DMS 273 (cell line): ENCODE measurements at regions not wholly inside any gene's neighbourhood (a gene's known extent, or its start where the extent isn't known, plus 50 kb on each side); places are given as distances from the start of the nearest gene placed in this dataset.
"Not testable (repeated sequence)": the region's sequence is repeated elsewhere in the genome, so short reads cannot be mapped to it uniquely, and the experiment has no call there.

Source experiments
- DNase-seq: peaks from one replicate; lab custom pipeline; 2025; ENCODE audit not compliant: unreplicated experiment; lab: John Stamatoyannopoulos, UW

DNA sequence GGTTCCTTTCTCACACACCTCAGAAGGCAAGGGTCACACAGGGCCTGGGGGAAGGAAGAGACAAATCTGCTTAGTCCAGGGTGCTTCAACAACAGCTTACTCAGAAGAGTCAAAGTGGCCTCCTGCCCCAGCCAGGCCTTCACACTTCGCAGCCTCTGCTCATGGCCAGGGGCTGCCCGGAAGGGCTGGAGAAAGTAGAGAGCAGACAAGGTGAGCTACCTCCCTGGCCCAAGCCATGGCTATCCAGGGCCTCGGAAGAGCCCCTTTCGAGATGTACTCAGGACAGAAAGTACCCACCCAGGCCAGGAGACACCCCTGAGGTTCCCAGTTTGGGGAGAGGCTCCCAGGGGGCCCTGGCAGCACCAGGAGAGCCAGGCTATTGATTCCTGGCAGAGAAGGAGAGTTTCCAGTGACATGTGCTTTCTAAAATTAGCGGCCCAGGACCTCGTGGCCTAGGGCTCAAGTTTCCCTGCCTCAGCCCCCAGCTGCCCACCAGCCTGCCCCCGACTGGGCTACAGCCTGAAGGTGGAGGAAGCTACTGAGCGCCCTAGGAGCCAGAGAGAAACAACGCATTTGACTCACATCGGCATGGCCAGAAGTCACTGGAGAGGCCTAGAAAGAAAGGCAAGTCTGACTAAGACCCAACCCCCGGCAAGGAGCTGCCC is 533.2 kb downstream of the TP53TG3F start:
- not testable (repeated sequence) for DNase-seq

GRCh38 chr16:33994207-33994606 is 534.8 kb downstream of the TP53TG3F start:
- not testable (repeated sequence) for DNase-seq

DNA sequence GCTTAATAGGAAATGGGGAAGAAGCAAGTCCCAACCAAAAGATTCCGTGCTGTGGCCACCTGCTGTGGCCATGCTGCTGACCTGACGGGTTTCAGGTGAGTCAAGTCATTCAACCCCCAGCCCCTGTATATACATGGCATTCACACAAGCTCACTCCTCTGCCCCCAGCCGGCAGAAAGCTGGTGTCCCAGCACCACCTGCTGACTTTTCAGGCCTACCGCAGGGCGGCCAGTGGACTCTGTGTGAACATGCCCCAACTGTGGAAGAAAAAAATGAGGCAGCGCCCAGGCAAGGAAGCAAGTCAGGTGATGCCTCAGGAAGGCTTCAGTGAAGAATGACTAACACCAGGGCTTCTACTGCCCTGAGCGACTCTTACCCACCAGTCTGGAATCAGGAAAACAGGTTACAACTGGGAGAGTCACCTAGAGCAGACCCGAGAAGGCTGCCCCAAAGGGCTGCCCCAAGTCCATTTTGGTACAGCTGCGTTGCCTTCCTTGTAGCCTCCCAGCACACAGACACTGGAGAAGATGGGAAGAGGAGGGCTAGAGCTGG is 536.5 kb downstream of the TP53TG3F start:
- not testable (repeated sequence) for DNase-seq

DNA sequence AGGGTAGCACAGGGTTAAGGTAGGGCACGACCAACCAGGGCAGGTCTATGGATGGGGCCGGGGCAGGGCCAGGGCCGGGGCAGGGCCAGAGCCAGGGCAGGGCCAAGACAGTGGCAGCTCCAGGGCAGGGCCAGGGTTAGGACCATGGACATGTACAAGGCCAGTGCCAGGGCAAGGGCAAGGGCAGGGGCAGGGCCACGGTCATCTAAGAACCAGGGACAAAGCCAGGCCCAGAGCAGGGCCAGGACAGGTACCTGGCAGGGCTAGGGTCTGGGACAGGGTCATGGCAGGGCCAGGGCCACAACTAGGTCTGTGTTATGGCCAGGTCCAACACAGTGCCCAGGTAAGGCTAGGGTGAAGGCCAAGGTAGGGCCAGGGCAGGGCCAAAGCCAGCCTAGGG is 541.8 kb downstream of the TP53TG3F start:
- not testable (repeated sequence) for DNase-seq

DNA sequence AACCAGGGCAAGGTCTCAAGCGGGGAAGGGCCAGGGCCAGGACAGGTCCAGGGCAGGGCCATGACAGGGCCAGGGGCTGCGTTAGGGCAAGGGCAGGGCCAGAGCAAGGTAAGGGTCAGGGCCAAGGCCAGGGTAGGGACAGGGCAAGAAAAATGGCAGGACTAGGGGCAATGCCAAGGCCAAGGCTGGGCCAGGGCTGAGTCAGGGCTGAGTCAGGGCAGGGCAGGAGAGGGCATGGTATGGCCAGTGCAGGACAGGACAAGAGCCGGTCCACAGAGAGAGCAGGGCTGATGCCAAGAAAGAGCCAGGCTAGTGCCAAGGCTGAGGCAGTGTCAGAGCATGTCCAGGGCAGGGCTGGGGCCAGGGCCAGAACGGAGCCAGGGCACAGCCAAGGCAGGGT is 542.5 kb downstream of the TP53TG3F start:
- not testable (repeated sequence) for DNase-seq

DNA sequence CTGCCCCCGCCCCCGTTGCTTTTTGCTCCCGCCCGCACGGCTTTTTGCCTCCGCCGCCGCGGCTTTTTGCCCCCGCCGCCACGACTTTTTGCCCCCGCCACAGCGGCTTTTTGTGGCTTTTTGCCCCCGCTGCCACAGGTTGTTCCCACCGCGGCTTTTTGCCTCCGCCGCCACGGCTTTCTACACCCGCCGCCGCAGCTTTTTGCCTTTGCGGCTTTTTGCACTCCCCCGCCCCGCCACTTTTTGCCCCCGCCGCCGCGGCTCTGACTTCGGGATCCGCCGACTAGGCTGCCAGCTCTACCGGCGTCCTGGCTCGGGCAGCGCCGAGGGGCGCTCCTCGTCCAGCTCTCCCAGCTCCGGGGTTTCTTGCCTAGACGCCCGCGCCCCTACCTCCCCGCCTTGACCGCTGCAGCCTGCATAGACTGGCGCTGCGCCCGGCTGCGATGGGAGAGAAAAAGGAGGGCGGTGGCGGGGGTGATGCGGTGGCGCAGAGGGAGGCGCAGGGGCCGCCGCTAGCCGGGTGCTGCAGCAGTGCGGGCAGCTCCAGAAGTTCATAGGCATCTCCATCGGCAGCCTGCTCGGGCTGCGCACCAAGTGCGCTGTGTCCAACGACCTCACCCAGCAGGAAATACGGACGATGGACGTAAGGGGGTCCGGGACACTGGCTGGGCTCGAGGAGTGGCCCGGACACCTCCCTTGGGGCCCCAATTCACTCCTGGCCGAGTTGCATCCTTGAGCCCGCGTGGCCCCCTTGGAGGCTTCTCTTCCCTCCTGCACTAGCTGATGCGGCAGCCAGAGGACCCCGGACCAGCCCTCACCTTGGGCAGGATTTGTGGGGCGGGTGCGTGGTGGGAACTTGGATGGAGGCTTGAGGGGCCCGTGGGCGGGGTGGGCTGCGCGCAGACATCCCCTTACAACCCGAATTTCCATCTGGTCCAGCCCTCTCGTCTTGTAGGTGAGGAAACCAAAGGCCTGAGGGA is 555.7 kb downstream of the TP53TG3F start:
- not testable (repeated sequence) for DNase-seq

DNA sequence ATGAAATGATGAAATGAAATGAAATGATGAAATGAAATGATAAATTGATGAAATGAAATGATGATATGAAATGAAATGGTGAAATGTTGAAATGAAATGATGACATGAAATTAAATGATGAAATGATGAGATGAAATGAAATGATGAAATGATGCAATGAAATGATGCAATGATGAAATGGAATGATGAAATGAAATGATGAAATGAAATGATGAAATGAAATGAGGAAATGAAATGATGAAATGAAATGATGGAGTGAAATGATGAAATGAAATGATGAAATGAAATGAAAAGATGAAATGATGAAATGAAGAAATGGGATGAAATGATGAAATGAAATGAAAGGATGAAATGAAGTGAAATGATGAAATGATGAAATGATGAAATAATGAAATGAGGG is 558.9 kb downstream of the TP53TG3F start:
- not testable (repeated sequence) for DNase-seq

- DNase-seq, result no peak
Observed at GRCh38 chr16:34050787-34051320, 591.4 kb downstream of the TP53TG3F start.

GRCh38 chr16:34054137-34054536 is 594.7 kb downstream of the TP53TG3F start:
- no peak for DNase-seq

GRCh38 chr16:34054969-34055368 is 595.6 kb downstream of the TP53TG3F start:
- no peak for DNase-seq

GRCh38 chr16:34062620-34063253 is 603.3 kb downstream of the TP53TG3F start:
- DNase-seq, result not testable (repeated sequence)

DNA sequence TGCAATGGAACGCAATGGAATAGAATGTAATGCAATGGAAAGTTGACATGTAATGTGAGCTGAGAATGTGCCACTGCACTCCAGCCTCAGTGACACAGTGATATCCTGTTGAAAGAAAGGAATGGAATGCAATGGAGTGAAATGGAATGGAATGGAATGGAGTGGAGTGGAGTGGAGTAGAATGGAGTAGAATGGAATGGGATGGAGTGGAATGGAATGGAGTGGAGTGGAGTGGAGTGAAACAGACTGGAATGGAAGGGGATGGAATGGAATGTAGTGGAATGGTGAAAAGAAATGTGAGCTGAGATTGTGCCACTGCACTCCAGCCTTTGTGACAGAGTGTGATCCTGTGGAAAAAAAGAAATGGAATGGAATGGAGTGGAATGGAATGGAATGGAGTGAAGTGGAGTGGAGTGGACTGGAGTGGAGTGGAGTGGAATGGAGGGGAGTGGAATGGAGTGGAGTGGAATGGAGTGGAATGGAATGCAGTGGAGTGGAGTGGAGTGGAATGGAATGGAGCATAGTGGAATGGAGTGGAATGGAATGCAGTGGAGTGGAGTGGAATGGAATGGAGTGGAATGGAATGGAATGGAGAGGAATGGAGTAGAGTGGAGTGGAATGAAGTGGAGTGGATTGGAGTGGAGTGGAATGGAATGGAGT is 604.2 kb downstream of the TP53TG3F start:
- DNase-seq, result not testable (repeated sequence)

DNA sequence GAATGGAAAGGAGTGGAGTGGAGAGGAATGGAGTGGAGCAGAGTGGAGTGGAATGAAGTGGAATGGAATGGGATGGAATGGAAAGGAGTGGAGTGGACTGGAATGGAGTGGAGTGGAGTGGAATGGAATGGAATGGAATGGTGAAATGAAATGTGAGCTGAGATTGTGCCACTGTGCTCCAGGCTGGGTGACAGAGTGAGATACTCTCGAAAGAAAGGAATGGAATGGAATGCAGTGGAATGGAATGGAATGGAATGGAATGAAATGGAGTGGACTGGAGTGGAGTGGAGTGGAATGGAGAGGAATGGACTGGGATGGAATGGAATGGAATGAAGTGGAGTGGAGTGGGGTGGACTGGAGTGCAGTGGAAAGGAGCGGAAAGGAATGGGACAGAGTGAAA is 605.2 kb downstream of the TP53TG3F start:
- DNase-seq, result not testable (repeated sequence)

DNA sequence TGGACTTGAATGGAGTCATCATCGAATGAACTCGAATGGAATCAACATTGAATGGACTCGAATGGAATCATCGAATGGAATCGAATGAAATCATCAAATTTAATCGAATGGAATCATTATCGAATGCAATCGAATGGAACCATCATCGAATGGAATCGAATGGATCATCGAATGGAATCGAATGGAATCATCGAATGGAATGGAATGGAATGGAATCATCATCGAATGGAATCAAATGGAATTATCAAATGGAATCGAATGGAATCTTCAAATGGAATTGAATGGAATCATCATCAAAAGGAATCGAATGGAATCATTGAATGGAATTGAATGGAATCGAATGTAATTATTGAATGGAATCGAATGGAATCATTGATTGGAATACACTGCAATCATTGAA is 610.3 kb downstream of the TP53TG3F start:
- not testable (repeated sequence) for DNase-seq

DNA sequence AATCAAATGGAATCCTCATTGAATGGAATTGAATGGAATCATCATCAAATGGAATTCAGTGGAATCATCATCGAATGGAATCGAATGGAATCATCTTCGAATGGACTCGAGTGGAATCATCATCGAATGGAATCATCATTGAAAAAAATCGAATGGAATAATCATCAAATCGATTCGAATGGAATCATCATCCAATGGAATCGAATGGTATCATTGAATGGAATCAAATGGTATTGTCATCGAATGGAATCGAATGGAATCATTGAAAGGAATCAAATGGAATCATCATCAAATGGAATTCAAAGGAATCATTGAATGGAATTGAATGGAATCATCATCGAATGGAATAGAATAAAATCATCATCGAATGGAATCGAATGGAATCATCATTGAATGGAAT is 619.3 kb downstream of the TP53TG3F start:
- DNase-seq, result no peak

GRCh38 chr16:34085038-34085437 is 625.6 kb downstream of the TP53TG3F start:
- DNase-seq, result not testable (repeated sequence)

DNA sequence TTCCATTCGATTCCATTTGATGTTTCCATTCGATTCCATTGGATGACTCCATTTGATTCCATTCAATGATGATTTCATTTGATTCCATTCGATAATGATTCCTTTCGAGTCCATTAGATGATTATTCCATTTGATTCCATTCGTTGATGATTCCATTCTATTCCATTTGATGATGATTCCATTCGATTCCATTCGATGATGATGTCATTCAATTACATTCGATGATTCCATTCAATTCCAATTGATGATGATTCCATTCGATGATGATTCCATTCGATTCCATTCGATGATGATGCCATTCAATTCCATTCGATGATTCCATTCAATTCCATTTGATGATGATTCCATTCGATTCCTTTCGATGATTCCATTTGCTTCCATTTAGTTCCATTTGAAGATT is 635.6 kb downstream of the TP53TG3F start:
- DNase-seq, result not testable (repeated sequence)

DNA sequence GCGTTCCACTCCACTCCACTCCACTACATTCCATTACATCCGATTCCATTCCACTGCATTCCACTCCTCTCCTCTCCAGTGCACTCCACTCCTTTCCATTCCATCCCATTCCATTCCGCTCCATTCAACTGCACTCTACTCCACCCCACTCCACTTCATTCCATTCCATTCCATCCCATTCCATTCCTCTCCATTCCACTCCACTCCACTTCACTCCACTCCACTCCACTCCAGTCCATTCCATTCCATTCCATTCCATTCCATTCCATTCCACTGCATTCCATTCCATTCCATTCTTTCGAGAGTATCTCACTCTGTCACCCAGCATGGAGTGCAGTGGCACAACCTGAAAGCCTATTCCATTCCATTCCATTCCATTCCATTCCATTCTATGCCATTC is 637.5 kb downstream of the TP53TG3F start:
- not testable (repeated sequence) for DNase-seq

- DNase-seq, result not testable (repeated sequence)
Observed at GRCh38 chr16:34097326-34097725, 637.9 kb downstream of the TP53TG3F start.

DNA sequence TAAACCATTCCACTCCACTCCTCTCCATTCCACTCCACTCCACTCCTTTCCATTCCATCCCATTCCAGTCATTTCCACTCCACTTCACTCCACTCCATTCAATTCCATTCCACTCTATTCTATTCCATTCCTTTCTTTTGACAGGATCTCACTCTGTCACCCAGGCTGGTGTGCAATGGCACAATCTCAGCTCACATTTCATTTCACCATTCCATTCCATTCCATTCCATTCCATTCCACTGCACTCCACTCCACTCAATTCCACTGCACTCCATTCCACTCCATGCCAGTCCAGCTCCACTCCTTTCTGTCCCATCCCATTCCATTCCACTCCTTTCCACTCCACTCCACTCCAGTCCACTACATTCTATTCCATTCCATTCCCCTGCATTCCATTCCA is 638.6 kb downstream of the TP53TG3F start:
- DNase-seq, result not testable (repeated sequence)
